GM12892 (cell line): ENCODE measurements at regions not wholly inside any gene's neighbourhood (a gene's known extent, or its start where the extent isn't known, plus 50 kb on each side); places are given as distances from the start of the nearest gene placed in this dataset.

Experiments
- POLR2A ChIP-seq: IDR thresholded peaks from 2 replicates; pipeline ENCODE4 v1.6.1; 2011; ENCODE audit warnings: low read depth, low read length, control low read depth
- POLR2AphosphoS5 ChIP-seq: IDR thresholded peaks from 2 replicates; pipeline ENCODE4 v1.6.1; 2011; ENCODE audit warnings: low read depth, low read length, control low read depth

DNA sequence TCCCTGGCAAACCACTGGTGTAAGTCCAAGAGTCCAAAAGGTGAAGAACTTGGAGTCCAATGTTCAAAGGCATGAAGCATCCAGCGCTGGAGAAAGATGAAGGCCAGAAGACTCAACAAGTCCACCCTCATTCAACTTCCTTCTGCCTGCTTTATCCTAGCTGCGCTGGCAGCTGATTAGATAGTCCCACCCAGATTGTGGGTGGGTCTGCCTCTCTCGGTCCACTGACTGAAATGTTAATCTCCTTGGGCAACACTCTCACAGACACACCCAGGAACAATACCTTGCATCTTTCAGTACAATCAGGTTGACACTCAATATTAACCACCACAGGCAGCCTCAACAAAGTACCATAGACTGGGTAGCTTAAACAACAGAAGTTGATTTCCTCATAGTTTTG, 245.9 kb upstream of the IGF1R start:
- TF ChIP-seq POLR2A = no peak
- TF ChIP-seq POLR2AphosphoS5 = no peak
